ENCODE measurements at regions not wholly inside any gene's neighbourhood (a gene's known extent, or its start where the extent isn't known, plus 50 kb on each side); places are given as distances from the start of the nearest gene placed in this dataset.

DNA sequence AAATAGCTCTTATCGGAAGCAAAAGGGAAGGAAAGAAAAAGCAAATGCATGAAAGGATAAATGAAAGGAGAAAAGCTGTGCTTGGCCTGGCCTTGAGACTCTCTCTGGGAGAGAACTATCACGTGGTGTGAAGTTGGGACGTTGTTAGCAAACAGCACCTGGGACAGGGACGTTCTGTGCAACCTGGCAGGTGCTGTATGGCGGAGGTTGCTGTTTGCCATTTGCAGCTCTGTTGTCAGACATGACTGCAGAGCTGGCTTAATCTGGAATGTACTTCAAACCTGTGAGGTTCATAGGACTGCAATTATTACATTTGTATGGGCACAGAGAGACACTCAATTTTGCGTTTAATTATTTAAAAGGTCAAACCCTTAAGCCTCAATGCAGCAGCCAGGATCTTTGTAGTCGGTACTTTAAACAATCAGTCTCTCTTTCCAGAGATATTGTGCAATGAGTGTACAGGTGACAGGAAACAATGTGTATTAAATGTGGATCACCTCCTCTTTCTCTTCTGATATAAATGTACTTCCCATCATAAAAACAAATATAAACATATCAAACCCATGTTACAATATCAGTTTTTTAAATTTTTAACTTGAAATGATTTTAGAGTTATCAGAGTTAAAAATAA, 800.5 kb upstream of the KCND2 start:
- in situ Hi-C loops (cut with MboI; ENCODE audit: low pct_unique_long_range_greater_than_20kb, low sequenced_read_pairs, unreplicated experiment) = no loop called here
- TF ChIP-seq, protein P1, sequence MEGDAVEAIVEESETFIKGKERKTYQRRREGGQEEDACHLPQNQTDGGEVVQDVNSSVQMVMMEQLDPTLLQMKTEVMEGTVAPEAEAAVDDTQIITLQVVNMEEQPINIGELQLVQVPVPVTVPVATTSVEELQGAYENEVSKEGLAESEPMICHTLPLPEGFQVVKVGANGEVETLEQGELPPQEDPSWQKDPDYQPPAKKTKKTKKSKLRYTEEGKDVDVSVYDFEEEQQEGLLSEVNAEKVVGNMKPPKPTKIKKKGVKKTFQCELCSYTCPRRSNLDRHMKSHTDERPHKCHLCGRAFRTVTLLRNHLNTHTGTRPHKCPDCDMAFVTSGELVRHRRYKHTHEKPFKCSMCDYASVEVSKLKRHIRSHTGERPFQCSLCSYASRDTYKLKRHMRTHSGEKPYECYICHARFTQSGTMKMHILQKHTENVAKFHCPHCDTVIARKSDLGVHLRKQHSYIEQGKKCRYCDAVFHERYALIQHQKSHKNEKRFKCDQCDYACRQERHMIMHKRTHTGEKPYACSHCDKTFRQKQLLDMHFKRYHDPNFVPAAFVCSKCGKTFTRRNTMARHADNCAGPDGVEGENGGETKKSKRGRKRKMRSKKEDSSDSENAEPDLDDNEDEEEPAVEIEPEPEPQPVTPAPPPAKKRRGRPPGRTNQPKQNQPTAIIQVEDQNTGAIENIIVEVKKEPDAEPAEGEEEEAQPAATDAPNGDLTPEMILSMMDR (IDR thresholded peaks at IDR 0.05; ENCODE audit: extremely low read depth, insufficient read depth, missing control alignments) = no peak
- no peak for DNase-seq (ENCODE audit: low spot score)

DNA sequence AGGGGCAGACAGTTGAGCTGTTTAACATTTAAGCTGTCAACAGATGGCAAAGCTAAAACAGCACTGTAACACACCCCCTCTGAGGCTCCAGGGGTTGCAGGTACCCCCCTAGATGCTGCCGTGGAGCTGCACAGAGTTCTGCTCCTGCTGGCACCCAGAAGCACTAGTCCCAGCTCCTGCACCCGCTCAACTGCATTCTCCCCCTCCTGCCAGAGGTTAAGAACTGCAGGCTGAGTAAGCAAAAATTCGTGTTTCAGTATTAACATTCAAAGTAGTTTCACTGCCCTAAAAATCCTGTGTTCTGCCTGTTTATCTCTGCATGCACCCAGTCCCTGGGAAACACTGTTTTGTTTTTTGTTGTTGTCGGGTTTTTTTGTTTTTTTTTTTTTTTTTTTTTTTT, 790.8 kb upstream of the KCND2 start:
- peak; percentile 13 for DNase-seq (ENCODE audit: low spot score)
- in situ Hi-C loops (cut with MboI; ENCODE audit: low pct_unique_long_range_greater_than_20kb, low sequenced_read_pairs, unreplicated experiment) = no loop called here
- TF ChIP-seq, protein P1 (IDR thresholded peaks at IDR 0.05; ENCODE audit: extremely low read depth, insufficient read depth, missing control alignments) = peak; percentile 25

DNA sequence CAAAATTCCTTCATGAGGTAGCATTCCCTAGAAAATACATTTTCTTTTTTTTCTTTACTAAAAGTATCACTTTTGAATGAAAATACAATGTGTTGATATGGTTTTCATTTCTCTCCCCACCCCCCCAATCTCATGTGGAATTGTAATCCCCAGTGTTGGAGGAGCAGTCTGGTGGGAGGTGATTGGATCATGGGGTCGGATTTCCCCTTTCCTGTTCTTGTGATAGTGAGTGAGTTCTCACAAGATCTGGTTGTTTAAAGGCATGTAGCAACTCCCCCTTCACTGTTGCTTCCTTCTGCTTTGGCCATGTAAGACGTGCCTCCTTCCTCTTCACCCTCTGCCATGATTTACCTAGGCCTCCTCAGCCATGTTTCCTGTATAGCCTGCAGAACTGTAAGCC, 790.3 kb upstream of the KCND2 start:
- TF ChIP-seq, protein P1 (IDR thresholded peaks at IDR 0.05; ENCODE audit: extremely low read depth, insufficient read depth, missing control alignments) = no peak
- DNase-seq (ENCODE audit: low spot score) = no peak
- in situ Hi-C loops (cut with MboI; ENCODE audit: low pct_unique_long_range_greater_than_20kb, low sequenced_read_pairs, unreplicated experiment) = no loop called here

DNA sequence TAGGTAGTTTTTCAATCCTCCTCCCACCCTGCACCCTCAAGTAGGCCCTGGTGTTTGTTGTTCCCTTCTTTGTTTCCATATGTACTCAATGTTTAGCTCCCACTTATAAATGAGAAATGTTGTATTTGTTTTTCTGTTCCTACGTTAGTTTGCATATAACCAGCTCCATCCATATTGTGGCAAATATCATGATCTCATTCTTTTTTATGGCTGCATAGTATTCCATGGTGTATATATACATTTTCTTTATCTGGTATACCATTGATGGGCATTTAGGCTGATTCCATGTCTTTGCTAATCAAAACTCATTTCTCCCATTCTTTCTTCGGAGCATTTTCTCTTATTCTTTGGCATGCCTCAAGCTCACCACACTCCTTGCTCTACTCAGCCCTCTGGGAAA, 789.6 kb upstream of the KCND2 start:
- in situ Hi-C loops (cut with MboI; ENCODE audit: low pct_unique_long_range_greater_than_20kb, low sequenced_read_pairs, unreplicated experiment) = no loop called here
- TF ChIP-seq, protein P1 (IDR thresholded peaks at IDR 0.05; ENCODE audit: extremely low read depth, insufficient read depth, missing control alignments) = no peak
- DNase-seq (ENCODE audit: low spot score) = no peak

DNA sequence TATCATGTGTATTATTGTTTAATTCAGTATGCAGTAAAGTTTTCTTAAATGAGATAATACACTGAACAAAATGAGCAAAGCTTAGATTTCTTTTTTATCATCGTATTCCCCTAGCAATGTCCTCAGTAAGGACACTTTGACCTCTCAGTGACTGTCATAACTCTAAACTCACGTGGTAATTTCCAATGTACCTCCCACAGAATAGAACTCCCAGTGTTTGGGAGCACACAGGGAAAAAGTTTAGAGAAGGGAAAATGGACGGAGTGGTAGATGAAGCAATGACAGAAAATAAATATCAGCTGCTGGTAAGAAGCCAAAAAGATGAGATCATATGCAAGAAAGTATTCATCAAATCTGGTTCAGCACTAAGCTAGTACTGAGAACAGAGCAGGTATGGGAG, 758.6 kb upstream of the KCND2 start:
- in situ Hi-C loops (cut with MboI; ENCODE audit: low pct_unique_long_range_greater_than_20kb, low sequenced_read_pairs, unreplicated experiment) = no loop called here
- DNase-seq (ENCODE audit: low spot score) = no peak

DNA sequence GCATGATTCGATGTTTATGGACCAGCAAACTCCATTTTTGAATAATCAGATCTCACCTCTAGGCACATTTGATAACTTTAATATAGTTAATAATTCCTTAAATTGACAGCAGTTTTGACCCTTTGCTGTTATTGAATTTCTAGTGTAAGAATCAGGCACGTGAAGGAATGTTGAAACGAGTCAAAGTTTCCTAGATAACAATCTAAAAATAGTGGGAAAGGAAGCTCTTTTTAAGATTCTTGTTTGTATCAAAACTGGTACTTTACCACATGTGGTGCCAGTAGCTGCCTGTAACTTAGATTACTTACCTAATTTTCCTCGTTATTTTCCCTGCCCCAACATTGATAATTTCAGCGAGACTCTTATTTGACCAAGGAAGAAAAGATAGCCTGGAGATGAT, 757.8 kb upstream of the KCND2 start:
- in situ Hi-C loops (cut with MboI; ENCODE audit: low pct_unique_long_range_greater_than_20kb, low sequenced_read_pairs, unreplicated experiment) = no loop called here
- TF ChIP-seq, protein P1 (IDR thresholded peaks at IDR 0.05; ENCODE audit: extremely low read depth, insufficient read depth, missing control alignments) = no peak
- no peak for DNase-seq (ENCODE audit: low spot score)

More for the DNA sequence above, 758.6 kb upstream of the KCND2 start:
- TF ChIP-seq, protein P1 (IDR thresholded peaks at IDR 0.05; ENCODE audit: extremely low read depth, insufficient read depth, missing control alignments) = no peak

Data from GM13977 (cell line).